MCF 10A (cell line): ENCODE measurements at regions not wholly inside any gene's neighbourhood (a gene's known extent, or its start where the extent isn't known, plus 50 kb on each side); places are given as distances from the start of the nearest gene placed in this dataset.

ENCODE experiments used
- BruUV-seq: library from RNA; stranded (reverse); fragments of 400-500 nt; replicated peaks from 2 replicates; lab custom pipeline; 2021; lab: Mats Ljungman, UMichigan
- CTCF ChIA-PET: fragments of 300-600 bp; sonication (Branson Sonifier 250); formaldehyde crosslinking; extraction: SDS; loops from one replicate; lab custom pipeline; 2021; ENCODE audit warnings: antibody characterized with exemption, inconsistent platforms; lab: Yijun Ruan, JAX
- POLR2A ChIA-PET: fragments of 300-600, 350-650 bp; sonication (Branson Sonifier 250); formaldehyde crosslinking; extraction: SDS; loops from one replicate; lab custom pipeline; 2020; ENCODE audit warnings: antibody characterized with exemption, inconsistent platforms; lab: Yijun Ruan, JAX
- DNase-seq: peaks from one replicate; pipeline ENCODE4 v3.0.0-alpha.2; 2018; ENCODE audit not compliant: unreplicated experiment
- H3K27ac Mint-ChIP-seq: one replicate; pipeline ENCODE4 v1.8.0; 2022; ENCODE audit warnings: mild to moderate bottlenecking, low read depth, mixed read lengths; ENCODE audit not compliant: unreplicated experiment
- H3K27me3 Mint-ChIP-seq: one replicate; pipeline ENCODE4 v1.8.0; 2022; ENCODE audit warnings: mixed read lengths; ENCODE audit not compliant: insufficient read depth, unreplicated experiment
- H3K36me3 Mint-ChIP-seq: one replicate; pipeline ENCODE4 v1.8.0; 2022; ENCODE audit warnings: mild to moderate bottlenecking, moderate library complexity, mixed read lengths; ENCODE audit not compliant: insufficient read depth, unreplicated experiment
- H3K4me1 Mint-ChIP-seq: one replicate; pipeline ENCODE4 v1.8.0; 2022; ENCODE audit warnings: mixed read lengths; ENCODE audit not compliant: insufficient read depth, unreplicated experiment
- H3K4me3 Mint-ChIP-seq: one replicate; pipeline ENCODE4 v1.8.0; 2022; ENCODE audit warnings: mild to moderate bottlenecking, moderate library complexity, mixed read lengths; ENCODE audit not compliant: unreplicated experiment
- H3K9me3 Mint-ChIP-seq: one replicate; pipeline ENCODE4 v1.8.0; 2022; ENCODE audit warnings: mixed read lengths; ENCODE audit not compliant: unreplicated experiment
- CTCF ChIP-seq: fragments of 200-600 bp; IDR thresholded peaks from one replicate; pipeline ENCODE4 v1.8.0; 2022; ENCODE audit warnings: antibody characterized with exemption, mild to moderate bottlenecking; ENCODE audit not compliant: unreplicated experiment
- intact Hi-C: fragments of 100-400 bp; cut with micrococcal nuclease; formaldehyde crosslinking; loops from 2 replicates; pipeline ENCODE4 v1.14.1; 2022

GRCh38 chr6:168210239-168211105 is 109.1 kb downstream of the DACT2 start:
- intact Hi-C loops = no loop called here
- Mint-ChIP-seq H3K4me3 (no peak overlapping the region), H3K27me3 (peaks cover 13% of the 10 kb centered on the region), H3K36me3 (no peaks in the 10 kb centered on the region), H3K27ac (no peak overlapping the region), H3K9me3 (no peaks in the 10 kb centered on the region), H3K4me1 (no peaks in the 10 kb centered on the region)
- no peak for TF ChIP-seq CTCF
- no TSS peak for BruUV-seq
- POLR2A ChIA-PET = no interaction called here
- CTCF ChIA-PET = no interaction called here
- DNase-seq = no peak

GRCh38 chr6:168209420-168209819 is 110.2 kb downstream of the DACT2 start:
- Mint-ChIP-seq H3K4me3 (no peak overlapping the region), H3K4me1 (no peaks in the 10 kb centered on the region), H3K9me3 (no peaks in the 10 kb centered on the region), H3K36me3 (no peaks in the 10 kb centered on the region), H3K27ac (no peak overlapping the region), H3K27me3 (peaks cover 2% of the 10 kb centered on the region)
- TF ChIP-seq CTCF = no peak
- ChIA-PET CTCF (no interaction called here), POLR2A (no interaction called here)
- no TSS peak for BruUV-seq
- no peak for DNase-seq
- intact Hi-C loops = no loop called here

GRCh38 chr6:168208854-168209253 is 110.7 kb downstream of the DACT2 start:
- no peak for TF ChIP-seq CTCF
- intact Hi-C loops = no loop called here
- ChIA-PET POLR2A (no interaction called here), CTCF (no interaction called here)
- no peaks in the 10 kb centered on the region for H3K36me3 Mint-ChIP-seq
- peaks cover 3% of the 10 kb centered on the region for H3K27me3 Mint-ChIP-seq
- H3K27ac Mint-ChIP-seq = no peak overlapping the region
- no peaks in the 10 kb centered on the region for H3K4me1 Mint-ChIP-seq
- no peaks in the 10 kb centered on the region for H3K9me3 Mint-ChIP-seq
- H3K4me3 Mint-ChIP-seq = no peak overlapping the region
- BruUV-seq = no TSS peak
- DNase-seq = no peak

GRCh38 chr6:168208402-168208801 is 111.2 kb downstream of the DACT2 start:
- BruUV-seq = no TSS peak

More at GRCh38 chr6:168208402-168208801, 111.2 kb downstream of the DACT2 start:
- DNase-seq = no peak
- Mint-ChIP-seq H3K36me3 (no peaks in the 10 kb centered on the region), H3K27me3 (peaks cover 7% of the 10 kb centered on the region), H3K4me1 (no peaks in the 10 kb centered on the region), H3K9me3 (no peaks in the 10 kb centered on the region), H3K27ac (no peak overlapping the region), H3K4me3 (no peak overlapping the region)
- ChIA-PET CTCF (no interaction called here), POLR2A (no interaction called here)
- intact Hi-C loops = no loop called here
- TF ChIP-seq CTCF = no peak
